MM.1S (cell line): ENCODE measurements at regions not wholly inside any gene's neighbourhood (a gene's known extent, or its start where the extent isn't known, plus 50 kb on each side); places are given as distances from the start of the nearest gene placed in this dataset.

Experiments
- DNase-seq: peaks from one replicate; pipeline ENCODE4 v3.0.0-alpha.2; 2015
- H2AFZ ChIP-seq: fragments of 300-600 bp; sonication (generic); 2 replicates; pipeline ENCODE4 v1.6.0; 2016; ENCODE audit warnings: antibody characterized with exemption, low read length
- H3F3A ChIP-seq: fragments of 300-600 bp; sonication (generic); 2 replicates; pipeline ENCODE4 v1.6.1; 2016; ENCODE audit warnings: mild to moderate bottlenecking, antibody characterized with exemption, low read length, moderate library complexity, mixed read lengths; ENCODE audit not compliant: insufficient read depth
- H3K27ac ChIP-seq: fragments of 300-600 bp; sonication (generic); 2 replicates; pipeline ENCODE4 v1.5.1; 2016; ENCODE audit warnings: mild to moderate bottlenecking, low read length
- H3K27me3 ChIP-seq: fragments of 300-600 bp; sonication (generic); replicated peaks from 2 replicates; pipeline ENCODE4 v1.6.0; 2016; ENCODE audit warnings: low read length; ENCODE audit not compliant: insufficient read depth
- H3K36me3 ChIP-seq: fragments of 300-600 bp; sonication (generic); replicated peaks from 2 replicates; pipeline ENCODE4 v1.6.1; 2016; ENCODE audit warnings: mild to moderate bottlenecking, low read length, mixed read lengths; ENCODE audit not compliant: insufficient read depth
- H3K4me1 ChIP-seq: fragments of 300-600 bp; sonication (generic); 2 replicates; pipeline ENCODE4 v1.6.1; 2016; ENCODE audit warnings: low read length, mixed read lengths
- H3K4me2 ChIP-seq: fragments of 300-600 bp; sonication (generic); 2 replicates; pipeline ENCODE4 v1.6.0; 2016; ENCODE audit warnings: low read depth, low read length
- H3K4me3 ChIP-seq: fragments of 300-600 bp; sonication (generic); 2 replicates; pipeline ENCODE4 v1.5.1; 2016; ENCODE audit warnings: low read length, mixed read lengths
- H3K79me2 ChIP-seq: fragments of 300-600 bp; sonication (generic); 2 replicates; pipeline ENCODE4 v1.6.1; 2016; ENCODE audit warnings: mixed run types, low read length, mixed read lengths
- H3K9ac ChIP-seq: fragments of 300-600 bp; sonication (generic); 2 replicates; pipeline ENCODE4 v1.6.1; 2016; ENCODE audit warnings: low read length, mixed read lengths
- H3K9me2 ChIP-seq: fragments of 300-600 bp; sonication (generic); replicated peaks from 2 replicates; pipeline ENCODE4 v1.6.1; 2016; ENCODE audit warnings: mild to moderate bottlenecking, low read length, mixed read lengths; ENCODE audit not compliant: insufficient read depth
- H3K9me3 ChIP-seq: fragments of 300-600 bp; sonication (generic); replicated peaks from 2 replicates; pipeline ENCODE4 v1.6.1; 2016; ENCODE audit warnings: mild to moderate bottlenecking, low read length, mixed read lengths; ENCODE audit not compliant: insufficient read depth
- H4K20me1 ChIP-seq: fragments of 300-600 bp; sonication (generic); 2 replicates; pipeline ENCODE4 v1.6.1; 2016; ENCODE audit warnings: mild to moderate bottlenecking, low read length, moderate library complexity, mixed read lengths; ENCODE audit not compliant: insufficient read depth
- CTCF ChIP-seq: fragments of 300-600 bp; sonication (generic); IDR thresholded peaks from 2 replicates; pipeline ENCODE4 v1.5.1; 2016; ENCODE audit warnings: antibody characterized with exemption, low read length, mixed read lengths
- EZH2 ChIP-seq: fragments of 300-600 bp; sonication (generic); optimal IDR thresholded peaks from 2 replicates; pipeline ENCODE3; 2017; ENCODE audit warnings: low read depth, mild to moderate bottlenecking, antibody characterized with exemption, low read length, mixed read lengths
- EZH2phosphoT487 ChIP-seq: fragments of 300-600 bp; sonication (generic); IDR thresholded peaks from 2 replicates; pipeline ENCODE4 v1.6.1; 2018; ENCODE audit warnings: antibody characterized with exemption, low read length

- no peaks in the 10 kb centered on the region for H3F3A ChIP-seq
- no peaks in the 10 kb centered on the region for H3K27me3 ChIP-seq
- H3K9me2 ChIP-seq: no peaks in the 10 kb centered on the region
- H3K4me2 ChIP-seq: no peak overlapping the region
- no peak overlapping the region for H3K27ac ChIP-seq
- no peaks in the 10 kb centered on the region for H3K36me3 ChIP-seq
- no peak overlapping the region for H3K4me3 ChIP-seq
- no peak for DNase-seq
- H3K79me2 ChIP-seq: no peaks in the 10 kb centered on the region
- no peak overlapping the region for H3K9ac ChIP-seq
- TF ChIP-seq EZH2phosphoT487 (no peak), CTCF (no peak), EZH2 (no peak)
- H2AFZ ChIP-seq: no peak overlapping the region
- H3K9me3 ChIP-seq: no peaks in the 10 kb centered on the region
- H3K4me1 ChIP-seq: no peaks in the 10 kb centered on the region
- no peaks in the 10 kb centered on the region for H4K20me1 ChIP-seq
Observed at GRCh38 chr1:95431235-95431634, 197.2 kb downstream of the RWDD3 start.

GRCh38 chr1:95435611-95436010 is 201.6 kb downstream of the RWDD3 start:
- Histone ChIP-seq H3K4me2 (no peak overlapping the region), H3K4me3 (no peak overlapping the region), H3K27ac (no peak overlapping the region), H2AFZ (no peak overlapping the region), H3K9ac (no peak overlapping the region), H3K9me3 (no peaks in the 10 kb centered on the region), H3K27me3 (no peaks in the 10 kb centered on the region), H3K4me1 (no peaks in the 10 kb centered on the region), H4K20me1 (no peaks in the 10 kb centered on the region), H3K36me3 (no peaks in the 10 kb centered on the region), H3F3A (no peaks in the 10 kb centered on the region), H3K79me2 (no peaks in the 10 kb centered on the region), H3K9me2 (no peaks in the 10 kb centered on the region)
- DNase-seq: no peak
- TF ChIP-seq EZH2phosphoT487 (no peak), CTCF (no peak), EZH2 (no peak)

- Histone ChIP-seq H3K79me2 (no peaks in the 10 kb centered on the region), H3K9me2 (no peaks in the 10 kb centered on the region), H3K27me3 (no peaks in the 10 kb centered on the region), H3F3A (no peaks in the 10 kb centered on the region), H4K20me1 (no peaks in the 10 kb centered on the region), H3K9ac (no peak overlapping the region), H3K9me3 (no peaks in the 10 kb centered on the region), H3K36me3 (no peaks in the 10 kb centered on the region), H3K27ac (no peak overlapping the region), H3K4me3 (no peak overlapping the region), H2AFZ (no peak overlapping the region), H3K4me2 (no peak overlapping the region), H3K4me1 (no peaks in the 10 kb centered on the region)
- TF ChIP-seq EZH2phosphoT487 (no peak), EZH2 (no peak), CTCF (no peak)
- DNase-seq: no peak
Observed at GRCh38 chr1:95437011-95437410, 203.0 kb downstream of the RWDD3 start.

GRCh38 chr1:95437781-95438180 is 203.8 kb downstream of the RWDD3 start:
- Histone ChIP-seq H3F3A (no peaks in the 10 kb centered on the region), H3K27me3 (no peaks in the 10 kb centered on the region), H3K79me2 (no peaks in the 10 kb centered on the region), H3K9me3 (no peaks in the 10 kb centered on the region), H2AFZ (no peak overlapping the region), H3K4me3 (no peak overlapping the region), H3K36me3 (no peaks in the 10 kb centered on the region), H3K27ac (no peak overlapping the region), H3K9ac (no peak overlapping the region), H3K4me2 (no peak overlapping the region), H3K4me1 (no peaks in the 10 kb centered on the region), H3K9me2 (no peaks in the 10 kb centered on the region), H4K20me1 (no peaks in the 10 kb centered on the region)
- no peak for TF ChIP-seq CTCF
- TF ChIP-seq EZH2phosphoT487: no peak
- no peak for TF ChIP-seq EZH2
- DNase-seq: no peak
